GM21447 (cell line): ENCODE measurements at regions not wholly inside any gene's neighbourhood (a gene's known extent, or its start where the extent isn't known, plus 50 kb on each side); places are given as distances from the start of the nearest gene placed in this dataset.

Source experiments
- ATAC-seq: cut with Tn5 transposase; IDR thresholded peaks from one replicate; pipeline ENCODE4 v1.9.1; 2021; ENCODE audit not compliant: unreplicated experiment

- ATAC-seq: no peak
Observed at GRCh38 chr14:101380940-101381339, 180.4 kb upstream of the DIO3 start.

- ATAC-seq: no peak
Observed at GRCh38 chr14:101383737-101384338, 177.5 kb upstream of the DIO3 start.

- ATAC-seq: no peak
Observed at GRCh38 chr14:101394374-101394773, 166.9 kb upstream of the DIO3 start.

- ATAC-seq: no peak
Observed at GRCh38 chr14:101395779-101396178, 165.5 kb upstream of the DIO3 start.

- ATAC-seq: no peak
Observed at GRCh38 chr14:101397206-101397605, 164.1 kb upstream of the DIO3 start.

GRCh38 chr14:101398011-101398410, 163.3 kb upstream of the DIO3 start:
- ATAC-seq: no peak

GRCh38 chr14:101399737-101400517, 161.4 kb upstream of the DIO3 start:
- no peak for ATAC-seq

GRCh38 chr14:101400830-101401229, 160.5 kb upstream of the DIO3 start:
- no peak for ATAC-seq

- ATAC-seq: no peak
Observed at GRCh38 chr14:101402936-101403660, 158.2 kb upstream of the DIO3 start.

GRCh38 chr14:101404426-101405170, 156.7 kb upstream of the DIO3 start:
- ATAC-seq: no peak

GRCh38 chr14:101405171-101405883, 156.0 kb upstream of the DIO3 start:
- no peak for ATAC-seq

- no peak for ATAC-seq
Observed at GRCh38 chr14:101406921-101407320, 154.4 kb upstream of the DIO3 start.

- ATAC-seq: no peak
Observed at GRCh38 chr14:101407328-101407727, 154.0 kb upstream of the DIO3 start.

GRCh38 chr14:101408077-101408831, 153.0 kb upstream of the DIO3 start:
- ATAC-seq: no peak

- ATAC-seq: no peak
Observed at GRCh38 chr14:101409006-101409543, 152.2 kb upstream of the DIO3 start.

- ATAC-seq: no peak
Observed at GRCh38 chr14:101410126-101410525, 151.2 kb upstream of the DIO3 start.

- no peak for ATAC-seq
Observed at GRCh38 chr14:101411151-101411550, 150.1 kb upstream of the DIO3 start.

- ATAC-seq: no peak
Observed at GRCh38 chr14:101411779-101412178, 149.5 kb upstream of the DIO3 start.

- ATAC-seq: no peak
Observed at GRCh38 chr14:101412739-101413138, 148.6 kb upstream of the DIO3 start.

GRCh38 chr14:101417434-101417833, 143.9 kb upstream of the DIO3 start:
- ATAC-seq: no peak
